Posterior vena cava (tissue), 2 donors: ENCODE measurements at regions not wholly inside any gene's neighbourhood (a gene's known extent, or its start where the extent isn't known, plus 50 kb on each side); places are given as distances from the start of the nearest gene placed in this dataset.

Experiments used
- DNase-seq: peaks from one replicate; pipeline ENCODE4 v3.0.0-alpha.2; 2020; ENCODE audit warnings: low spot score
- intact Hi-C, 2 donors: fragments of 100-400 bp; cut with DNase I; formaldehyde crosslinking; loops; one replicate each; pipeline versions ENCODE4 v1.14.1 to v1.14.2; 2022 to 2023
- donor health status: DM: yes; HTN: yes; CAD: no.
- donor health status: DM: yes; HTN: yes; CAD: no.

DNA sequence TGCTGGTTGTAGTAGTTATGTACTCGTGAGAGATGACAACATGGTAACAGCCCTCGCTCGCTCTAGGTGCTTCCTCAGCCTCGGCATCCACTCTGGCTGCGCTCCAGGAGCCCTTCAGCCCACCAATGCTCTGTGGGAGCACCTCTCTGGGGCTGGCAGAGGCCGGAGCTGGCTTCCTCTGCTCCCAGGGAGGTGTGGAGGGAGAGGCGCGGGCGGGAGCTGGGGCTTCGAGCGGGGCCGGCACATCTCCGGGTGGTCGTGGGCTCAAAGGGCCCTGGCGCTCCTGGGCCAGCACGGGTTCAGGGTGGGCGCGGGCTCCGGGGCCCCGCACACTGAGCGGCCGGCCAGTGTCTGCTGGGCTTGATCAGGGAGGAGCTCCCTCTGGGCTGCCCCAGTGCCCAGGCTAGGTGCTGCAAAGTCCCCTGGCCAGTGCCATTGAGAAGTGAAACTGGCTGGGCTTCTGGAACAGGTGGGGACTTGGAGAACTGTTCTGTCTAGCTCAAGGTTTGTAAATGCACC is 1012.1 kb downstream of the CNTNAP5 start:
- DNase-seq, result no peak
- intact Hi-C loops, result no loop called here

DNA sequence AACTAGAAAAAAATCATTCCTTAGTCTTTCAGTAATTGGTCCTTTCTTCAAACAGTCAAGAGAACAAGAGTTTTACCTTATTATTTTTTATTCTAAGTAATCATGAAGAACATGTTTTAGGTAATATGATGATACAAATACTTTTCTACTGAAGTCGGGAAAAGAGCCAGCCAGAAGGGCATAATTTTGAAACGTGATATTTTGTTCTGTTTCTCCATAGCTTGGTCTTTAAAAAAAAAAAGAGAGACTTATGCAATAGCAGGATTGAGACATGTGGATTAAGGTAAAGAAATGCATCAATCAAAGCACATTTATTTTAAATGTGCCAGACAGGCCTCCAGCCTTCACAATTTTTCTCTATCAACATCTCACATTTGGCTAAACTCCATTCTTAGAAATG is 1016.8 kb downstream of the CNTNAP5 start:
- no peak for DNase-seq
- intact Hi-C loops, result no loop called here

DNA sequence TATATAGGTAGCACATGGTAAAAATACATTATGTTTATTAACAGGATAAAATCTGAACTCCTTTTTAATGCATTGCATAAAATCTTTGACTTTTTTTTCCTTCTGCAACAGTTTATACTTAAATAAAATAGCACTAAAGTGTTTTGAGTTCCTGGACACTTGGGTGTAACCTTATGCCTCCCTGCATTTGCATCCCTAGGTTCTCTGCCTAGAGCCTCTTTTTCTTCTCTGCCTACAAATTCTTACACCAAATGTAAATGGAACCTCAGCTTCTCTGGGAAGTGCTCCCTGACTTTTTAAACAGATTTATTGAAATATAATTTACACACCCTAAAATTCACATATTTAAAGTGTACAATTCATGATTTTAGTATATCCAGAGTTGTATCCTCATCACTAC is 1017.6 kb downstream of the CNTNAP5 start:
- intact Hi-C loops, result no loop called here
- no peak for DNase-seq

DNA sequence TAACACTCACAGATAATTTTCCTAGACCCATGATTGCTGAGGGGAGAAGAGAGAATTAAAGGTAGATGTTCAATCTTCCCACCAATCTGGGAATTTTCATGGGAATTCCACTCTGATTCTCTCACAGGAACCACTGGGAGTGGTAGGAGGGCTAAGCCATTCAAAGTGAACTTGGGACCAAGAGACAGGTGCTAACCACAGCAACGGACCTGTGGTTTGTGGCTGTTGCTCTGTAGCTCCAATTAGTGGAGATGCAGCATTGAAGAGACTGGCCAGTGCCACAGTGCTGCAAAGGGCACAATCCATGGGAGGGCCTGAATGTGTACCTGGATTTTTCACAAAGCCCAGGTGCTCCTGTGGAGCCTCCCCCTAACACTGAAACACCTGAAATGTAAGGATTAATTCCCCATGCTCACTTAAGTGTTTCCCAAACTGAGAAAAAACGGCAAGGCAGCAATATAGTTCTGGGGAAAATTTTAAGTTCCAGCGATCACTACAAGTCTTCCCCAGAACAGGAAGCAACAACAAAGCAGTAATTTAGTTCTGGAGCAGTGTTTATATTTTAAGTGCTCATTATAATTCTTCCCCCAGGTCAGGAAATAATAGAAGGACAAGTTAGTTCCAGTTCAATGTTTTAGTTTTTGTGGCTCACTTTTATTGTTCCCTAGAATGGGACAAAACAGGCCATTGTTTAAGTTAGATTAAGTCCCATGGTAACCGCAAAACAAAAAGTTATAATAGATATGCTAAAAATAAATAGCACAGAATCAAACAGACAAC is 1045.8 kb downstream of the CNTNAP5 start:
- no peak for DNase-seq
- intact Hi-C loops, result no loop called here

DNA sequence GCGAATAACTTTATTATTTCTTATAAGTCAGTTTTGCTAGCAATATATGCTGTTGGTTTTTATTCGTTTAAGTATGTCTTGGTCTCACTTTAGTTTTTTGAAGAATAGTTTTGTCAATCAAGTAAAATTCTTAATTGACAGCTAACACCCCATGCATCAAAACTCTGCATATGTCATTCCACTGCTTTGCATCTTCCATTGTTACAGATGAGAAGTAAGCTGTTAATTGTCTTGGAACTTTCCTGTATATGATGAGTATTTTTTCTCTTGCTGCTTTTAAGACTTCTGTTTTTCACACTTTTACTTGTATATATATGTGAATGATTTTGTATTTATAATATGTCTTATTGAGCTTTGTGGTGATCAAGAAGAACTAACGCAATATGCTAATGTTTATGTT is 1048.4 kb downstream of the CNTNAP5 start:
- intact Hi-C loops, result no loop called here
- DNase-seq, result no peak

DNA sequence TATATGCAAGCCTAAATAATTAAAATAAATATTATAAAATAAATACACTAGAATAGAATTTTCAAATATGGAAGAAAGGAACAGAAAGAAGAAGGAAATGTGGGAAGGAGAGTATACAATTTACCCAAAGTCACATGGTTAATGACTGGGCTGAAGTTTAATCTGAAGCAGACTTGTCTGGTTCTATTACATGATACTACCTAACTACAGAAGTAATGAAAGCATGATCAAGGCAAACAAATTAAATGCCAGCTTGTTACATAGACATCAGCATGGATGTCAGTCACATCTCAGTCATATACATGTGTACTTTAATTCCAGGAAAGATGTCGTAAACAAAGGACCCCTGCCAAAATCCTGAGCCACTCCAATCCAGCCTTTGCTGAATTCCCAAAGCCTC is 1060.8 kb downstream of the CNTNAP5 start:
- no peak for DNase-seq
- intact Hi-C loops, result no loop called here

DNA sequence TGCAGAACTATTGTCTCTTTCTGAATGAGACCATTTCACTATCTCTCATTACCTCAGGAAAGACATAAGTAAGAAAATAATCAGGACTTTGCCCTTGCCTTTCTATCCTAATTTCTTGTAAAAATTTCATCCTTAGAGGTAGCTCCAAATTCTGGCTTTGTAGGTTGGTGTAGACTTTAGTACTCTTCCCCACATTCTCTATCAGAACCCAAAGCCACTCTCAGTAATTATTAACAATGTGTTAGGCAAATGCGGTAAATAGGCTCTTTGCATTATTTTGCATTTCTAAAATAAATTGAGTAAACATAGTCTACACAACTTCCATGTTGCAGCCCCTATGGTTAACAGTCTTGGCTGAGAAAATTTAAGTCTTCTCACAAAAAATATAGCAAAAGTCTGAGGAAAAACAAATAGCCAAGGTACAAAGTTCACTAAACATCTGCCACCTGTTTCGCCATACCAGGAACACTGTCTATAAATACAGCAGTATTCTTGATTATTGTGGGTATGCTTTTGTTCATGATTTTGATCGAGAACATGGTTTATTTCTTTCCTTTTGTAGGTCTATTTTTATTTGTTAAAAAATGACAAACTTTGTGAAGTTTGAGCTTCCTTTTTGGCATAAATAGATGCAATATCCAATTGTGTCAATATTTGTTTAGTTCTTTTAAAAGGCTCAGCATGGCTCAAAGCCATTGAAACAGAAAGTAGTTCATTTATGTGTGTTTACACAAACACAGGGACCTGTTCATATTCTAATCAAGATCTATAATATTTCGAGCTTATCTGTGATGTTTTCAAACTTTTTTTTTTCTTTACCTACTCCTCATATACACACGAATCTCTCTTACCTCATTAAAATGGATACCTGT is 1061.5 kb downstream of the CNTNAP5 start:
- no peak for DNase-seq
- intact Hi-C loops, result no loop called here

DNA sequence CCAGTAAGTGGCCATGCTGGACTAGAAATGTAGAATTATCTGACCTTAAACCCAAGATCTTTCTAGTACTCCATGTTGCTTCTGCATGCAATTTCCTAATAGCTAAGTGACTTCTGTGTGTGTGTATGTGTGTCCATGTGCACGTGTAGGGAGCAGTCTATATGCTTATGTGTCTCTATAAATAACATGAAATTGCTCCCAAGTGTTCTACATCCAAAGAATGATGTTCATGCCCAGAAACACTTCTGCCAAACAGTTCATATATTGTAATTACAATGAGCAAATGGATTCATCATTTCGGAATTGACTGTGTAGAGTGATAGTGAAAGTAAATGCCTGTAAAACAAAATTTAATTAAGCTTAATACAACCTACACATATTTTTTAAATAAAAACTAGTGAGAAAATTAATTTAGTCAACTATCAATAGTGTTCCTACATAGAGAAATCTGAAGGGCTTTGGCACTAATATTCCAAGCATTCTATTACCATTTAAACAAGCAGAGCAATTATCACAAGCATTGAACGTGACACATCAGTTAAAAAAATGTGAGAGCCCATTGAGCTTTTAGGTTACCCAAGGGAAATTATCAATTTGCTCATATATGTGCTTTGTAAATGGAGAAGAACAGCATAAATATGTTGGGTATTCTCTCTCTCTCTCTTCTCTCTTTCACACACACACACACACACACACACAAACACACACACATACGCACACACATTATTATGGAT is 1067.4 kb downstream of the CNTNAP5 start:
- intact Hi-C loops, result no loop called here

DNA sequence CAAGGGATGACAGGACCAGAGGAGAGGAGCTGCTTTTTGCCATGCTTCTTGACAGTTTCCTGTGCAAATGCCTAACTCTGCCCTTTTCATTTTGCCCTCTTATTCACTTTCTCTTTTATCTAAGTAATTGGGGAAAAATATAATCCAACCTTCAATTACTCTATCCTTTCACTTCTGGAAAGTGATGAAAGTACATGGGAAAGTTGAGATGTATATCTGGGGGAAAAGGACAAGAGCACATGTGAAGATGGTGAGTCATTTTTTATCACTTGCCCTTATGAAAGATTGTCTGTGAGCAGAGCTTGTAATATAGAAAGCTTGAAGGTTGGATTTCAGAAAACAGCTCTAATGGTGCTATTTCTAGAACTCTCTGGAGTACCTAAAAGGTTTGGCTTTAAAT is 1070.7 kb downstream of the CNTNAP5 start:
- intact Hi-C loops, result no loop called here
- DNase-seq, result no peak

More for the DNA sequence above, 1067.4 kb downstream of the CNTNAP5 start:
- DNase-seq, result no peak

DNA sequence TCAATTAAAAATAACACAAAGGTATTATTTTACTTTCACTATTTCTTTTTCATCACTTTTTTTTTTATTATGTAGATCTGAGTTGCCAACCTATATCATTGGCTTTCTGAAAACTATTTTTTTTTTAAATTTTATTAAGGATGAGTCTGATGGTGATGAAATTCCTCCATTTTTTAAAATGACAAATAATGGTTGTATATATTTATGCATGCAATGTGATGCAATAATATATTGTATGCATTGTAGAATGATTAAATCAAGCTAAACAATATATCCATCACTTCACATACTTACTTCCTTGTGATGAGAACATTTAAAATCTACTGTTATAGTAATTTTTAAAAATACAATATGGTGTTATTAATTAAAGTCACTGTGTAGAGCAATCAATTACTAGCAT is 1081.6 kb downstream of the CNTNAP5 start:
- DNase-seq, result no peak
- intact Hi-C loops, result no loop called here

DNA sequence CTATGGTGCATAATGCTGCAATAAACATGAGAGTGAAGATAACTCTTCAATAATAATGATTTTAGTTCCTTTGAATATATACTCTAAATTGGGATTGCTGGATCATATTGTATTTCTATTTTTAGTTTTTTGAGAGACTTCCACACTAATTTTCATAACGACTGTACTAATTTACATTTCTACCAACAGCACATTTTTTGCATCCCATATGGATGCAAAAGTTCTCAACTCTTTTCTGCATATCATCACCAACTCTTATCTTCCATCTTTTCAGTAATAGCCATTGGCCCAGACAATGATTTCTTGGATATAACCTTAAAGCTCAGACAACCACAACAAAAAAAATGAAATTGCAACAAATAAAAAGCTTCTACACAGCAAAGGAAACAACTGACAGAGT is 1082.4 kb downstream of the CNTNAP5 start:
- intact Hi-C loops, result no loop called here
- no peak for DNase-seq

DNA sequence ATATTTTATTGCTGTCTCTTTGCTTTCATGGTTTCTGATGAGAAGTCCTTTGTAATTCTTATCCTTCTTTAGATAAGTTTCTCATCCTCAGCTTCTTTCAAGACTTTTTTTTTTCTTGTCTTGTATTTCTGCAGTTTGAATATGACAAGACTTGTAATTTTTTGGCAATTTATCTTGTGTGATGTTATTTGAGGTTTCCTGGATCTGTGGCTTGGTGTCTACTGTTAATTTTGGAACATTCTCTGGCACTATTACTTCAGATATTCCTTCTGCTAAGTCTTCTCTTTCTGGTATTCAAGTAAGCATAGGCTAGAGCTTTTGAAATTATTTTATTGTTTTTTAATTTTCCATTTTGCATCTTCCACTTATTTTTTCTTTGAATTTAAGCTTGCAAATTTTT is 1083.2 kb downstream of the CNTNAP5 start:
- intact Hi-C loops, result no loop called here
- no peak for DNase-seq

DNA sequence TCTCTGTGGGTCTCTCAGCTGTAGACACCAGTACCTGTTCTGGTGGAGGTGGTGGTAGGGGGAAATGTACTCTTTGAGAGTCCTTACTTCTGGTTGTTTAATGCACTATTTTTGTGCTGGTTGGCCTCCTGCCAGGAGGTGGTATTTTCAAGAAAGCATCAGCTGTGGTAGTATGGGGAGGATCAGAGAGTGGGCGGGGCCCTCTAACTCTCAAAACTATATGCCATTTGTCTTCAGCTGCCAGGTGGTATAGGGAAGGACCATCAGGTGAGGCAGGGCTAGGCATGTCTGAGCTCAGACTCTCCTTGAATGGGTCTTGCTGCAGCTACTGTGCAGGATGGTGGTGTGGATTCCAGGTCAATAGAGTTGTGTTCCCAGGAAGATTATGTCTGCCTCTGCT is 1100.8 kb downstream of the CNTNAP5 start:
- no peak for DNase-seq
- intact Hi-C loops, result no loop called here

DNA sequence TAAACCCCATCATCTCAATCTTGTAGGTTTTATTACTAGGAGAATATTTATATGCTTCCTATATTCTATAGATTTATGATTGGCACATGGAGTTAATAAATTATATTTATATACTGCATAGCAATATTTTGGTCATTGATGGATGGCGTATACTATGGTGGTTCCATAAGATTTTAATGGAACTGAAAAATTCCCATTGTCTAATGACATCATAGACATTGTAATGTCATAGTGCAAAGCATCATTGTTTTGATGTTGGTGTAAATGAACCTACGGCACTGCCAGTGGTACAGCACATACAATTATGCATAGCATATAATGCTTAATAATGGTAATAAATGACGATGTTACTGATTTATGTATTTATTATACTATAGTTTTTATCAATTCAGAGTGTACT is 1135.9 kb downstream of the CNTNAP5 start:
- no peak for DNase-seq
- intact Hi-C loops, result no loop called here

DNA sequence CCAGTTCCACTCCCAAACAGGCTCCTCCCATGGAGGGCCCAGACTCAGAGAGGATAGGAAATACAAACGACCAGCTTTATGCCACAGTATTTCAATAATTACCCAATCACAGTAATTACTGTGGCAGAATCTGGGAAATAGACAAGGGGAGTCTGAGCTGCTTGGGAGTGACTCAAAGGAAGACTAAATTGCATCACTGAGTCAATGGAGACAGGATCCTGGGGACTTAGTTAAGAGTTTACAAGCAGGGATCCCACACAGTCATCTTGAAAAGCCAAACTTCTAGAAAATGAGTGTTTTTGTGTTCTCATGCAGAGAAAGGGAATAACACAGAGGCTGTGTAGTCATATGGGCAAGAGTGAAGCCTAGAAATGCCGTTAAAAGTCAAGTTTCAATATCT is 1142.1 kb downstream of the CNTNAP5 start:
- intact Hi-C loops, result no loop called here
- DNase-seq, result no peak

DNA sequence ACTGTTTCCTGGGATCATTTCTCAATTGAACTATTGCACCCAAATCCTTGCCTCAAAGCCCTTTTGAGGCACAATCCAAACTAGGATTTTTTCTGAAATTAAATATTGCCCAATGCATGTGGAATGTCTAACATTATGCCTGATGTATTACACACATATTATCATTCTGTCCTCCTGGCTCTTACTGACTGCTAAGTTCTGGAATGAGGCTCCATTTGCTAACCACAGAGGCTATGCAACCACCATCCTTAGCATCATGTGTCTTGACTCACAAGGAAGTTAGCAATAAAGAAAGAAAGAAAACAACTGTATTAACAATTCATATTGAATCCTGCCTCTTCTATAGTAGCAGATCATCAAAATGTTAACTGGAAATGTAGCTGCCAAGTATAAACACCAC is 1142.7 kb downstream of the CNTNAP5 start:
- intact Hi-C loops, result no loop called here
- DNase-seq, result no peak

DNA sequence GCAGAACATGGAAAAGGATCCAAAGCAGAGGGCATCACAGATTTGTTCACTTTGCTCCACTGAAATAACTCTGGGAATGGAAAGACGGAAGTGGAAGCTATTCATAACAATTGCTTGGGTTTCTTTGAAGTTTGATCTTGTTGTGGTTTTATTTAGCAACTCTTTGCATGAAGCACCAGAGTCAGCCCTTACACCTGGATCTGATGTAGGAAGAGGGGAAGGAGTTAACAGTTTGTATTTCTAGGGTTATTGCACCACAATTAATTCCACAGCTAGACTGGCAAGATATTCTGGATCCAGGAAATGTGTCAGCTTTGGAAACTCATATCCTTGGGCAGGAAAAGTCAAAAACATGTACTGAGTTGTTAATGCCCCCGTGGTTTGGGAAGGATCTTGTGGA is 1143.4 kb downstream of the CNTNAP5 start:
- DNase-seq, result no peak
- intact Hi-C loops, result no loop called here

DNA sequence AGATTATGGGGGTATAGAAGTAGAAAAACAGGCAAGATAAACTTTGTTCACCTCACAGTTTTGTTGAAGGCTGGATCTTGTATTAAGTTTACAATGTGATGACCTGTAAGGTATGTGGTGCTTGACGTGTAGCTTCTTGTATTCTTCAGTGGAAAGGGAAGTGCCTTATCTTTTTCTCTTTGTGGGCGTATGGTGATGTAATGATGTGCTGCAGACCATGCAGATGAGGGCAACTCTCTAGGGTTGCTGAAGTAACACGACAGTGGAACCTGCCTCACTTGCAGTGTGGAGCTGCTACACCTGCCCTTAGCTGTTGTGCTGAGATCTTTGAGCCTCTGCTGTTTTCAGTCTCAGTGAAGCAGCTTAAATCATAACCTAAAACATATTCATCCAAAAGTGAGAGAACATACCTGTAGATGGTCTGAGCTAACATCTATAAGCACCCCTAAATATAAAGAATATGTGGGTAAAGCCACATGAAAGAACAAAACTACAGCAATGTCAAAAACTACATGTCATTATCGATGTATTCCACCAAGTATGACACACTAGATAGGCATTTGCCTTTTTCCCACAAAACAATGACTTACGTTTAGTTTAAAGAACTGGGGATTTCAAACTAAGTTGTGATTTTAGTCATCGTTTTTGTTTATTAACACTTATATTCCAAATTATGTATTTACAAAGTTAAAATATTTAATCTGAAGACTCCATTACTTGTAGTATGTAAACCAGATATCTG is 1144.1 kb downstream of the CNTNAP5 start:
- intact Hi-C loops, result no loop called here
- DNase-seq, result no peak

DNA sequence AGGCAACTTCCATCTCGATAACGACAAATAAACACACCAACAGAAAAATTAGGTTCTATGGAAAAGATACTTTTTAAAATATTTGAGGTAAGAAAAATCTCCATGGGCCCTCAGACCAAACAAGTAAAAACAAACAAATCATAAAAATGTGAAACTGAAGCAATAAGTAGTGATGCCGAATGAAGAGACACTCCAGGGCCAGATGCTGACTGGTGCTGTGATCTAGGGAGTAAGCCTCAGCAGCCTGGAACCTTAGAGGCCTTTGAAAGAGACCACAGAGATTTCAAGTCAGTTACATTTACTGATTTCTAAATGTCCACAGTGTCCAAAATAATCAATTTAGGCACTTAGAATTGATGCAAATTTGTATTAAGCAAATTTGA is 1144.7 kb downstream of the CNTNAP5 start:
- intact Hi-C loops, result no loop called here
- DNase-seq, result no peak
